ENCODE measurements at regions not wholly inside any gene's neighbourhood (a gene's known extent, or its start where the extent isn't known, plus 50 kb on each side); places are given as distances from the start of the nearest gene placed in this dataset.

DNA sequence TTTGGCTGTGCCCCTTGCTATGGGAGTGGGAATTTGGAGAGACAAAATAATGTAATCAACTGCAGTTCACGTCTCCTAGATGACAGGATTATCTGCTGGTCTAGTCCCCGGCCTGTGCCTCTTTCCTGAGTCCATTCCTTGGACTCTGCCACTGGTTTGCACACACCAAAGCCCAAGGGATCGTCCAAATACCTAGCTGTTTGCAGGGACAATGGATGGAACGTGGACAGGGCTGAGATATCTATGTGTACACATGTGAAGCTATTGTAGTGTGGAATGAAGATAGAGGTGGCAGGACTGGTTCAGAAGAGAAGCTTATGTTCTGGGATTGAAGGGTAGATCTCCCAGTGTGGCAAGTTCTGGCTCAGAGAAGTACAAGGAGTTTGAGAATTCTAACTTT, 198.3 kb upstream of the PITX2 start:
- Histone ChIP-seq H3K4me1 (replicated peaks) (no peaks in the 10 kb centered on the region), H3K9me3 (no peaks in the 10 kb centered on the region), H3K36me3 (no peaks in the 10 kb centered on the region), H3K4me3 (no peak overlapping the region), H3K27me3 (replicated peaks; ENCODE audit: insufficient read depth) (no peaks in the 10 kb centered on the region), H3K27ac (no peak overlapping the region)
- no peak for TF ChIP-seq POLR2AphosphoS5 (IDR thresholded peaks at IDR 0.05)
- no peak for TF ChIP-seq POLR2A (IDR thresholded peaks at IDR 0.05)
- TF ChIP-seq, protein P1, sequence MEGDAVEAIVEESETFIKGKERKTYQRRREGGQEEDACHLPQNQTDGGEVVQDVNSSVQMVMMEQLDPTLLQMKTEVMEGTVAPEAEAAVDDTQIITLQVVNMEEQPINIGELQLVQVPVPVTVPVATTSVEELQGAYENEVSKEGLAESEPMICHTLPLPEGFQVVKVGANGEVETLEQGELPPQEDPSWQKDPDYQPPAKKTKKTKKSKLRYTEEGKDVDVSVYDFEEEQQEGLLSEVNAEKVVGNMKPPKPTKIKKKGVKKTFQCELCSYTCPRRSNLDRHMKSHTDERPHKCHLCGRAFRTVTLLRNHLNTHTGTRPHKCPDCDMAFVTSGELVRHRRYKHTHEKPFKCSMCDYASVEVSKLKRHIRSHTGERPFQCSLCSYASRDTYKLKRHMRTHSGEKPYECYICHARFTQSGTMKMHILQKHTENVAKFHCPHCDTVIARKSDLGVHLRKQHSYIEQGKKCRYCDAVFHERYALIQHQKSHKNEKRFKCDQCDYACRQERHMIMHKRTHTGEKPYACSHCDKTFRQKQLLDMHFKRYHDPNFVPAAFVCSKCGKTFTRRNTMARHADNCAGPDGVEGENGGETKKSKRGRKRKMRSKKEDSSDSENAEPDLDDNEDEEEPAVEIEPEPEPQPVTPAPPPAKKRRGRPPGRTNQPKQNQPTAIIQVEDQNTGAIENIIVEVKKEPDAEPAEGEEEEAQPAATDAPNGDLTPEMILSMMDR (IDR thresholded peaks at IDR 0.05): no peak
- intact Hi-C loops (cut with DNase I): no loop called here
- WGBS: 75% methylated on average over 4 of the region's 4 CpGs
- DNase-seq (ENCODE audit: low spot score): no peak

- Histone ChIP-seq H3K4me3 (no peak overlapping the region), H3K27me3 (replicated peaks; ENCODE audit: insufficient read depth) (no peaks in the 10 kb centered on the region), H3K27ac (no peak overlapping the region), H3K4me1 (replicated peaks) (no peaks in the 10 kb centered on the region), H3K36me3 (no peaks in the 10 kb centered on the region), H3K9me3 (no peaks in the 10 kb centered on the region)
- TF ChIP-seq, protein P1 (IDR thresholded peaks at IDR 0.05): no peak
- TF ChIP-seq POLR2A (IDR thresholded peaks at IDR 0.05) (no peak), POLR2AphosphoS5 (IDR thresholded peaks at IDR 0.05) (no peak)
- 86% methylated on average over 3 of the region's 3 CpGs for WGBS
- DNase-seq (ENCODE audit: low spot score): no peak
- intact Hi-C loops (cut with DNase I): no loop called here
Measured at GRCh38 chr4:110823251-110823650, 200.4 kb upstream of the PITX2 start.

DNA sequence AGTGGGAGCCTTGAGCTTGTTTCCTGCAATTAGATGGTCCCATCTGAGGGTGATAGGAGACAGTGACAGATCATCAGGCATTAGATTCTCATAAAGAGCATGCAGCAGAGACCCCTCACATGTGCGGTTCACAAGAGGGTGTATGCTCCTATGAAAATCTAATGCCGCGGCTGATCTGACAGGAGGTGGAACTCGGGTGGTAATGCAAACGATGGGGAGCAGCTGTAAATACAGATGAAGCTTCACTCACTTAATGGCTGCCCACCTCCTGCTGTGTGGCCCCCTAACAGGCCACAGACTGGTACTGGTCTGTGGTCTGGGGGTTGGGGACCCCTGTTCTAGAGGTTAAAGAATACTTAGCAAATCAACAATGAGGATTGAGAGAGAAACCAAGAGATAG, 201.5 kb upstream of the PITX2 start:
- Histone ChIP-seq H3K4me1 (replicated peaks) (no peaks in the 10 kb centered on the region), H3K36me3 (no peaks in the 10 kb centered on the region), H3K9me3 (no peaks in the 10 kb centered on the region), H3K4me3 (no peak overlapping the region), H3K27ac (no peak overlapping the region), H3K27me3 (replicated peaks; ENCODE audit: insufficient read depth) (no peaks in the 10 kb centered on the region)
- intact Hi-C loops (cut with DNase I): no loop called here
- TF ChIP-seq POLR2AphosphoS5 (IDR thresholded peaks at IDR 0.05) (no peak), POLR2A (IDR thresholded peaks at IDR 0.05) (no peak)
- TF ChIP-seq, protein P1 (IDR thresholded peaks at IDR 0.05): no peak
- no peak for DNase-seq (ENCODE audit: low spot score)
- WGBS: 94% methylated on average over 5 of the region's 5 CpGs

DNA sequence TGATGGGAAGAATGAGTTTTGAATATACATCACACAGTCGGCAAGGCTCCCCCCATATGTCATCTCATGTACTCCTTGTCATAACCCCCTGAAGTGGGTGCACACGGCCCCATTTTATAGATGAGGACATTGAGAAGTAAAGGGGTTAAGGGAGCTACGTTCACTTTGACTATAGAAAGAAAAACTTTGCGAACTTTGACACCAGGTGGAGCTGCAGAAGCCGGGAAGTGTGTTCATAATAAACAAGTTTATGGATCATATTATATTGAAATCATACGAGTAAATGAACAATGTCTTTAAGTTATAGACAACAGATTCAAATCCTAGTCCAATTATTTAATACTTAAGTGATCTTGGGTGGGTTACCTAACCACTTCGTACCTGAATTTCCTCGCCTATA, 203.8 kb upstream of the PITX2 start:
- Histone ChIP-seq H3K4me3 (no peak overlapping the region), H3K27ac (no peak overlapping the region), H3K4me1 (replicated peaks) (no peaks in the 10 kb centered on the region), H3K27me3 (replicated peaks; ENCODE audit: insufficient read depth) (no peaks in the 10 kb centered on the region), H3K36me3 (no peaks in the 10 kb centered on the region), H3K9me3 (no peaks in the 10 kb centered on the region)
- TF ChIP-seq POLR2A (IDR thresholded peaks at IDR 0.05): no peak
- no peak for TF ChIP-seq POLR2AphosphoS5 (IDR thresholded peaks at IDR 0.05)
- TF ChIP-seq, protein P1 (IDR thresholded peaks at IDR 0.05): no peak
- intact Hi-C loops (cut with DNase I): no loop called here
- no peak for DNase-seq (ENCODE audit: low spot score)
- 73% methylated on average over 8 of the region's 8 CpGs for WGBS

GRCh38 chr4:110830461-110830860, 207.6 kb upstream of the PITX2 start:
- no peak for DNase-seq (ENCODE audit: low spot score)
- Histone ChIP-seq H3K27me3 (replicated peaks; ENCODE audit: insufficient read depth) (no peaks in the 10 kb centered on the region), H3K27ac (no peak overlapping the region), H3K36me3 (no peaks in the 10 kb centered on the region), H3K4me1 (replicated peaks) (no peaks in the 10 kb centered on the region), H3K4me3 (no peak overlapping the region), H3K9me3 (no peaks in the 10 kb centered on the region)
- WGBS: 49% methylated on average over 2 of the region's 2 CpGs
- intact Hi-C loops (cut with DNase I): no loop called here
- TF ChIP-seq POLR2A (IDR thresholded peaks at IDR 0.05) (no peak), POLR2AphosphoS5 (IDR thresholded peaks at IDR 0.05) (no peak)
- TF ChIP-seq, protein P1 (IDR thresholded peaks at IDR 0.05): no peak
